ENCODE measurements at regions not wholly inside any gene's neighbourhood (a gene's known extent, or its start where the extent isn't known, plus 50 kb on each side); places are given as distances from the start of the nearest gene placed in this dataset.

DNA sequence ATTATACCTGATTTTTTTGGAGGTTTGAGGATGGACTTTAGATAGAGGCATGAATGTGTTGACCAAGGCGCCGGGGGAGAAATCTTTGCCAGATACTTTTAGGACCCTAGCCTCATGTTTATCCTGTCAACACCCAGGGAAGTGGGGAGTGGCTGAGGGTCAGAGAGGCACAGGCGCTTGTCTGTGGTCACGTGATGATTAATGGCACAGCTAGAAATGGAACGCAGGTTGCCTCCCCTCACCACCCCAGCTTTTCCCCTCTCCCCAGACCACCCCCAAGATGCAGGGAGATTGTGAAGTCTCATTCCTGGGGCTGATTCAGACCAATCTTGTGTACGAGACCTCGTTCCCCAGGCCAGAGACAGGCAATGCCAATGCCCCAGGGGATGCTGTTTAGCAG lies 218.4 kb upstream of the LINGO1 start:
- TF ChIP-seq, protein P1, sequence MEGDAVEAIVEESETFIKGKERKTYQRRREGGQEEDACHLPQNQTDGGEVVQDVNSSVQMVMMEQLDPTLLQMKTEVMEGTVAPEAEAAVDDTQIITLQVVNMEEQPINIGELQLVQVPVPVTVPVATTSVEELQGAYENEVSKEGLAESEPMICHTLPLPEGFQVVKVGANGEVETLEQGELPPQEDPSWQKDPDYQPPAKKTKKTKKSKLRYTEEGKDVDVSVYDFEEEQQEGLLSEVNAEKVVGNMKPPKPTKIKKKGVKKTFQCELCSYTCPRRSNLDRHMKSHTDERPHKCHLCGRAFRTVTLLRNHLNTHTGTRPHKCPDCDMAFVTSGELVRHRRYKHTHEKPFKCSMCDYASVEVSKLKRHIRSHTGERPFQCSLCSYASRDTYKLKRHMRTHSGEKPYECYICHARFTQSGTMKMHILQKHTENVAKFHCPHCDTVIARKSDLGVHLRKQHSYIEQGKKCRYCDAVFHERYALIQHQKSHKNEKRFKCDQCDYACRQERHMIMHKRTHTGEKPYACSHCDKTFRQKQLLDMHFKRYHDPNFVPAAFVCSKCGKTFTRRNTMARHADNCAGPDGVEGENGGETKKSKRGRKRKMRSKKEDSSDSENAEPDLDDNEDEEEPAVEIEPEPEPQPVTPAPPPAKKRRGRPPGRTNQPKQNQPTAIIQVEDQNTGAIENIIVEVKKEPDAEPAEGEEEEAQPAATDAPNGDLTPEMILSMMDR (conservative IDR thresholded peaks at IDR 0.05 in 1 of 2, IDR thresholded peaks at IDR 0.05 in 1 of 2; ENCODE audit: low read depth in 1 of 2, low read length in 2 of 2), result no peak
- no peak for TF ChIP-seq EZH2 (IDR thresholded peaks at IDR 0.05; ENCODE audit: low read length, missing control alignments)
